Left forelimb (tissue), 1 donor: ENCODE measurements at regions not wholly inside any gene's neighbourhood (a gene's known extent, or its start where the extent isn't known, plus 50 kb on each side); places are given as distances from the start of the nearest gene placed in this dataset.

ENCODE experiments used
- DNase-seq: peaks from one replicate; pipeline ENCODE4 v3.0.0-alpha.2; 2018; ENCODE audit warnings: low spot score

DNA sequence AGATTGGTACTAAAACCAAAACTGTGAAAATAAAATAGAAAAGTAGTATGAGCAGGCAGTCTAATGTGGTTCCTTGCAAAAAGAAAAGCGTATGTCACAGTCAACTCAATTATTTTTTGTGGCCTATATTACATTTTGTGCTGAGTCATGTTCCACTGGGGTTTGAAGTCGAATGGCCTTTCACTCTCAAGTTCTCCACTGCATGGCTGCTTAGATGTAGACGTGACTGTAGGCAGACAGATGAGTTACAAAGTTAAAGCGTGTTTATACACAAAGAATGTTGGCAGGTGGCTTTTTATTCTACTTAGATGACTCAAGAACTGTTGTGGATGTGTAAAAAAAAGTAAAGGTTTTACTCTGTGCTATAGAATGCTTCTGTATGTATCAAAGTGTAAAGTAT, 133.9 kb downstream of the SLITRK6 start:
- no peak for DNase-seq

DNA sequence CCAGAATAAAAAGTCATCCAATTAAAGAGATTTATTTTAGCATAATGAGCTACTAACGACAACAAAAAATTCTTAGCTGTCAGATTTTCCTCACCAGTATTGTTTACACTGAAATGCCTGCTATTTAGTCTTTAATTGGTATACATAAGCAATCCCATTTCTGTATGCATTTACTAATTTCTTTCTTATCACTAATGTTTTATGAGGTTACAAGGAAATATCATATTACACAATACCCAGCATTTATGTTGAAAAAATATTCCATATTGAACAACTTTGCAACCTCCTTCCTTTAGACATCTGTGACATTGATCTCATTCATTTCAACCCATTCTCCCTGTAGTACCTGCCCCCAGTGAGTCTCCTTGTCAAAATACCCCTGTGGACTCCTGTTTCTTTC, 135.4 kb downstream of the SLITRK6 start:
- no peak for DNase-seq

DNA sequence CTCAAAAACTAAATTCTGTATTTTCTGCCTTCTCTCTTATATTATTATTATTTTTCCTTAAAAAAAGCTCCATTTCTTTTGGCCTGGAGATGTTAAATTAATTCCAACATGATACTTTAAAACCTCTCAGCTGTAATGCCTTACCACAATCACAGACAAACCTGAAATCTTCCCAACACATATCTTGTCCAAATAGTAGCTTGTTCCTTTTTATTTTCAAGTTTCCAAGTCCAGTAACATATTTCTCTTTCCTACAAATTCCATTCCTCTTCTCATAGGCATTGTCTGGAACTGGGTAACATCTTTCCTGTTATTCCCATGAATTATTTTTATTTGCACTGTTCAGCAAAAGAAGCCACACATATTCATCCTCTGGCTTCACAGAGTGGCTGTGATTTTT, 137.0 kb downstream of the SLITRK6 start:
- no peak for DNase-seq

DNA sequence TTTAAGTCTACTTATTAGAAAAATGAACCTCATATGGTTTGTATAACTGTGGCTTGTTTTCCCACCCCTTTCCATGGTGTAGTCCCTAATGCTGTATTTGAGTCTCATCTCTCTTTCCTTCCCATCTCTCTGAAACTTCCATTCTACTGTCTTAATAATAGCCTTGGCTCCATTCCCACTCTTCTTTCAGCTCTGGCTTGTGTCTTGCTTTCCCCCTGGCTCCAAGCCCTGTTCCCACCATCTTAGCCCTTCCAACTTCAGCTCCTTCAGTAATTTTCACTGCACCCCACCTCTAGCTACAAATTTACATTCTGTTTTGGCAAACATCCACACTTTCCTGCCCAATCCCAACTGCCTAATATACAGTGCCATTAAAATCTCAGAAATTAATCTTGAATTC, 137.5 kb downstream of the SLITRK6 start:
- DNase-seq = no peak

DNA sequence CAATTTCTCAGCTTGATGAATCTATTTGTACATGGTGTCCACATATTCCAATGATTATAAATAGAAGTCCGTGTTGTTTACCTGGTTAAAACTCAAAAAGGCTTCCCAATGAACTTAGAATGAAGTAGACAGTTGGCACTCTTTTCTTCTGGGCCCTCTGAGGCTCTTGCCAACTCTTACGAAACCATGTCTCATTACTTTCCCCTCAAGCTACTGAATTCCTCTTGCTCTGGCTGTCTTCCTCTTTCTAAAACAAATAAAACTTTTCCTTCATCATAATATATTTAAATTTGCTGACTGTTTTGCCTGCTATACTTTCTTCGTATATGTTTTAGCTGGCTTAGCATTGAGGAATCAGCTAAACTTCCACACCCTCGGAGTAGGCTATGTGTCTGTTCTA, 139.7 kb downstream of the SLITRK6 start:
- DNase-seq = no peak

DNA sequence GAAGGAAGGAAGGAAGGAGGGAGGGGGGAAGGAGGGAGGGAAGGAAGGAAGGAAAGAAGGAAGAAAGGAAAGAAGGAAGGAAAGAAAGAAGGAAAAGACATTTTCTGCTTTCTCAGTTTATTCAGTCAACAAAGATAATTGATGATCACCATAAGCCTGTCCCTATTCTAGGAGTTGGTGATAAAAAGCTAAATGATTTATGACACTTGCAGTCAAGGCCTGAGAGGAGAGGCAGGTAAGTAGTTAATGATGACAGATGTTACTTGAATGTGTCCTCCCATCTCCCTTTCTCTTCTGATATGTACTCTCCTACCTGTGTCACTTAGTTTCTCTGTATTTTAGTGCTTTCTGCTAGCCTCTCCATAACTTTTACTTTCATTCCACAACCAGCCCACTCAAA, 141.3 kb downstream of the SLITRK6 start:
- no peak for DNase-seq

DNA sequence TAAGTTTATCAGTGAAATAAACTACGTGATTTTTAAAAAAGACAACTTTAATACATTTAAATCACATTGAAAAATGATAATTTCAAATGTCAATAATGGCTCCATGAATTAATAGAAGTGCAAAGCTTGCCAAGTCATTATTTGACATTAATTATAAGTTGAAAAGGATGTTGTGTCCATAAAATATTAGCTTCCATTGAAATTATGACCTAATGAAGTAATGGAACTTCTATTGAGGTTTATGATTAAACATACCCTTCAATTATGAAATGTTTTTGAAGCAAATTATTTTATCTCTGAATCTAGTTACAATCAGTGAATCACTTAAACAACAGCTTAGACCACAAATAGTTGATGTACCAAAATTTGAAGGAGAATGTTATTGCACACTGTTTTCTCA, 144.2 kb downstream of the SLITRK6 start:
- no peak for DNase-seq

DNA sequence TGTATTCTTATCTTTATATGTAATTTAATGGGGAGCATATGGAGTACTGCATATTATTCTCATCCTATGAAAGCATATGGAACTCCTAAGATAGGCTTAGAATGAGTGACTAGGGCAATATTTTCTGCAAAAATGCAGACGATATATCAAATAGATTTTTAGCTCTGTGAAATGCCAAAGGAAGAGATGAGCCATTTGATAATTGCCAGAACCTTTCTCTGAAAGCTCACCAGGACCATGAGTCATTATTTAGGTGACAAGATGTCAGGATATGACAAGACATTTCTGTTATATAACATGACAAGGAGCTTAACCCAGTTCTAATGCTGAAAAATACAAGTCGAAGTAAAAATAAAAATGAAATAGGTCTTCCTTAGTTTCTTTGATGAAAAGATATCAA, 145.0 kb downstream of the SLITRK6 start:
- DNase-seq = no peak

DNA sequence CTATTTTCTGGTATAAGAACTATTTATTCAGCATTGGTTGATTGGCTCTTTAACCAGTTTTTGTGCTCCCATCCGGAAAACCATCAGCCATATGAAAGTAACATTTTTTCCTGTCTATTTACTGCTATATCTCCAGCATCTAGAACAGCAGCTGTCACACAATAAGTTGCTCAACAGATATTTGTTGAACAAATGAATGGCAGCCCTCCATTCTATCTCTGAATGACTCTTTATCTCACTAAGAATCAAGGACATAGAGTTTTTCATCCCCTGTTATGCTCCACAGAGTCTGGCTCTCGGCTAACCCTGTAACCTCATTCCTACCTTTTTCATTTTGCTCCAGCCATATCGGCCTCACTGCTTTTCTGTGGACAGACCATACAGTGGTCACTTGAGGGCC, 145.5 kb downstream of the SLITRK6 start:
- DNase-seq = no peak

DNA sequence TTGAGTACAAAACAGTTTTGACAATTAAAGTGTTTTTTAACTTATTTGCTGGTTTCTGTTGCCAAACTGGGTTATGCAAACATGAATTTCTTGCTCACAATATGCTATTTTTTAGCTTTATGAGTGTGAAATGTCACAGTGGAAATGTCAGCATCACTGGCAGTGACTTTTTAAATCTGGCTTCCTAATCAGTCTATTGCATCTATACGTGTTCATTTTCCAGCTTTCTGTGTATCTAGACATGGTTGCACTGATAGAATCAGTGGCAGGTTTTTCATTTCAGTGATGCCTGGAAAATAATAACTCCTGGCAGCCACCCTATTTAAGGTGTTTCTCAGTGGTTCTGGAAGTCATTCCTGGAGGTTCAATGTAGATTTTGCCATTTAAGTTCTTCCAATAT, 146.7 kb downstream of the SLITRK6 start:
- DNase-seq = no peak

DNA sequence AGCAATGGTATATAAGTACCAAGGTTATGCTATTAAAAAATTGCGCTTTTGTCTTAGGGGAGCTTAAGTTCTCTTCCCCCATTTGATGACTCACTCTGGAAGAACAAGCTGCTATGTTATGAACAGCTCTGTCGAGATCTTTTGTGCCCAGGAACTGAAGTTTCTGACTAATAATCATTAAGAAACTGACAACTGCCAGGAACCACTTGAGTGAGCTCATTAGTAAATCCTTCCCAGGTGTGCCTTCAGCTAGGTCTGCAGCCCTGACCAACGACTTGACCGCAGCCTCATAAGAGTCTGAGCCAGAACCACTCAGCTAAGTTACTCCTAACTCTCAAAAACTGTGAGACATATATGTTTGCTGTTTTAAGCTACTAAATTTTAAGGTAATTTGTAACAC, 147.8 kb downstream of the SLITRK6 start:
- no peak for DNase-seq

DNA sequence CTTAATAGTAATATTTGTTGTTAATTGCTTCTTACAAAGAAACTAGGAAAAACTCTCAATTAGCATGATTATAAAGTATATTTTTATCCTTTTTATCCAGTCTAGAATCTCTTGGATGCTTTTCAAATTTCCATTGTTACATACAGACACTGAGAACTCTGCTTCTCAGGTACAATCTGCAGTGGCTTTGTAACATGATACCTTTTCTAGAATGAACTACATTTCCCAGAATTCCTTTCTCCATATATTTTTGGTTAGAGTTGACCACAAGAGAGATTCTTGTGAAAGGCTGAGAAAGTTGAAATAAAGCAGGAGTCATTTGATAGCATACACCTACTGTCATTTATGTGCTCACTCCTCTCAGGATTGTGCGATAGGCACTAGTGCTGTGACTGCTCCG, 148.6 kb downstream of the SLITRK6 start:
- no peak for DNase-seq

DNA sequence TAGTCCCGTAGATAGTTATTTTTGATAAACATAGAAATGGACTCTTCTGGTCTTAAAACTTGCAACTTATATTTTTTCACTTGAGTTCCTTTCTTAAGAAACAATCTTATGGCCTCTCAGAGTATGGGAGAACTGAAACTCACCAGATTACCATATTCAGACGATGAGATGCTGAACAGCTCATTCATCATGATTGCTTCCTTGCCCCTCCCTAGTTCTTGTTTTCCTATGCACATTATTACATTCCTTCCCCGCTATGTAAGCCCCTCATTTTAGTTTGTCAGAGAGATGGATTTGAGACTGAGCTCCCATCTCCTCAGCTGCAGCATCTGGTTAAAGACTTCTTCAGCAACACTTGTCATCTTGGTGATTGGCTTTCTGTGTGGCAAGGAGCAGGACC, 158.5 kb downstream of the SLITRK6 start:
- DNase-seq = no peak

DNA sequence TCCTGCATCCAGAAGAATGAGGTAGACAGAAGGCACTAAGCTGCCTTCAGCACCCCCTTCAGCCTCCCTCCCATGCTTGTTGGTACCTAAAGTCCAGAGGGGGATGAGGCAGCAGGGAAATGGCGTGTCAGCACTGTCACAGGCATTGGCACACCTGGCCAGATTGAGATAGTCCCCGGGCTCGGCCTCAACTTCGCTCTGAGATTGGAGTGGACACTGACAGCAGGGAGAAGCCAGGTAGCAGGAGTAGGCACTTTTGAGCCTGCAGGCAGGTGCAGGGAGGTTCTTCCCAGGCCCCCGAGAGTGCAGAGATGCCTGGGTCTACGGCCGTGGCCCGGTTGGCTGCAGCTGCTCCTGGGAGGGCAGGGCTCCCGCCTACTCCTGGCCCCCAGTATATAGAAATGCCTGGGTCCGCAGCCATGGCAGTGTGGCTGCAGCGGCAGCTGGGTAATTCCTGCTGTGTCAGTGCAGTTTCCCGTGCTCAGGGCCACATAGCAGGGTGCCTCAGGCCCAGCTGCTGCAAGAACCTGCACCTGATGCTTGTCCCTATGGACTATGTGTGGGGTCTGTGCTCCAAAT, 160.3 kb downstream of the SLITRK6 start:
- DNase-seq = no peak

DNA sequence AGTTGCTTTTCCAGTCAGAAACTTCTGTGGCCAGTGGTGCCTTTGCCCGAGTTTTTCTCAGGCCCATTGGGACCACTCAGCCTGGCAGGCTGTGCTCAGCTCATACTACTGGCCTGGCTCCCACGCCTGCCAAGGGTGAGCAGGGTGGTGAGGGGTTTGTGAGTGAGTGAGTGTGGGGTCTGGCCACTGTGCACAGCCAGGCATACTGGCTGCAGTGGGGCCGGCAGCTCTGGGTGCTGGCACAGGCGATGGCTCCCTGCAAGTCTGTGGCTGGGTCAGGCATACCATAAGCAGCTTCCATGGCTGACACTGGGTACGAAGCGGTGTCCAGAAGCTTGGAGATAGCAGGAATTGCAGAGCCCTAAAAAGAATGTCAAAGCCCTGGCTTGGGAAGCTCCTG, 161.0 kb downstream of the SLITRK6 start:
- DNase-seq = no peak

DNA sequence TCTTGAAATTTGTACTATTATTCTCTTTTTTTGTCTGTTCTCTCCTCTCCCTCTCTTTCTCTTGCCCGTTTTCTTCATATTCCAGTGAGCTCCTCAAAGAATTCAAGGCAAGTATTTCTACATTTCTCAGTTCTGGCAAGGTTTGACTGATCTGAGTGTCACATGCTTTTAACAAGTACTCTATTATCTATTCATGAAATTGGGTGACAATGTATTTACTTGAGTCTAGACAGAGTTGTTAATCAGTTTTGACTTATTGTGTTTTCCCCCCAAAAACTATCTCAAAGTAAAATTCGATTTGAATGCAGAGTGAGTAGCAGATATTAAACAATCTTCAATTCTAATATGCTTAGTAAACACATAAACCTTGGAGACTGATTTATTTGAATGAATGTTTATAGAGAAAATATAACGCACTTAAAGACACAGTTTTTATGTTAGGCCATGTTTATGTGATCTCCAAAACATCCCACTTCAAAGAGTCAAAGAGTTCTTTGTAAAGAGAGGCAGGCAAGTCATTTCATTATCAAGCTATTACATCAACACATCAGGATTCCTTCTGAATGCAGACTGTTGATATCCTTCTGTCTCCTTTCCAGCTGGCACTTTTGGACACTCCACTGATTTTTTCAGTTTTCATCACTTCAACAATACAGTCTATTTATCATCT, 166.6 kb downstream of the SLITRK6 start:
- no peak for DNase-seq

DNA sequence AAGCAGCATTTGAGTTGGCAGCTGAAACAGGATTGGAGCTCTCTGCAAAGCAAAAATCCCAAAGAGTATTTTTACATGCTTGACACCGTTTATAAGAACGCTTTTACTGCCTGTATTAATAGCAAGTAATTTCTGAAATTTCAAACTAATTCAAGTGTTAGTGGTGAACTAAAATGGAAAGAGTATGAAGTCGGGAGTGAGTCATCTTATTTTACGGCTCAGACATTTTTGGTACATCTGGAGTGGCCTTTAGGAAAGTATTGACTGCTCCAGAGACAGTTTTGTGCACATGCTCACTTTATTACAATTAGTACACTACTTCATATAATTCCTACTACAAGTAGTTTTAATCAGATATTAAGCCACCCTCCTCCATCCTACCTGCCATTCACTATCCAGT, 167.4 kb downstream of the SLITRK6 start:
- DNase-seq = no peak

DNA sequence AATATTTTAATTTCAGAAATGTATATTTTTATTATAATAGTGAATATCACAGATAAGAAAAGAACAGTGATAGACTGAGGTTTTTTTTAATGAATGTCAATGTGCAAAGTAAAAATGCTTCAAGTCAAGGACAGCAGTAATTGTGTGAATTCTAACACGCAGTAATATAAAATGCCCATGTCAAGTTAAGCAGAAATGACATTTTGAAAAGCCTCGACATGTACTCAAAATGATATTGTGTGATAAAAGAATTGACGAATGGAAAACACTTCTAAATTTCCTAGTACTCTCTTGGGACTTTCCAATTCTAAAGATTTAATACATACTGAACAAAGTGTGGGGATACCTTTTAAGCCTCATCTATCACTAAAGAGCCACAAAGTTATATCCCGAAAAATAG, 172.6 kb downstream of the SLITRK6 start:
- no peak for DNase-seq

DNA sequence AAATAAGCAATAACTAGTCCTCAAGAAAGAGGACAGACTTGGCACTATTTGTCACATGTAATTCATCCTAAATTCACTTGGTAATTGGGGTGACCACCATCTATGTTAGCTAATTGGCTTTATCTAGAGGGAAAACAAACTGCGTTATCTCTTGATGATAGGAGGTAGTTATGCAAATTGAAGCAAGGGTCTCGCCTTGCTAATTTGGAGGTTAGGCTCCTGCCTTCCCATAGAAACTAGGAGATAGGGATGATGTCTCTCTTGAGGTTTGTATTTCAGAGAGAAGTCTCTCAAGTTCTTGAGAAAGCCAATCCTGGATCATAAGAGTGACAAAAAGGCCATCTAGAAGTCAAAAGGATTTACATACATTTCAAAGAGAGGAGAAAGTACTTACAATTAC, 179.9 kb downstream of the SLITRK6 start:
- DNase-seq = no peak

DNA sequence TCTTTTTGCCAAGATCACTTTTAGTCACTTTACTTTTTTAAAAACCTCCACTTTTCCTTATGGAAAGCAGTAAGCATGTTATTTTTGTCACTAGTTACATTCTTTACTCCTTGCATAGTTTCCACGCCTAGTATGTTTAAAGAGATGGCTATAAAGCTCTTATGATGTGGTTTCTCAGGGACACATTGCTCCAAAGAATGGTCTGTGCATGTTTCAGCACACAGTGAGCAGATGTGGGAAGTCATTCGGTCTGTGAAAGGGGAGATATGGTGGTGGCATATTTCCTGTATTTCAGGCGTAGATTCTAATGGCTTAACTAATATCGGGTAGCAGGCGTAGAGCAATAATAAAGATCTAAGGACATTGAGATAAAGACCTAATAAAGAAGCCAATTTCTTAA, 180.7 kb downstream of the SLITRK6 start:
- DNase-seq = no peak

DNA sequence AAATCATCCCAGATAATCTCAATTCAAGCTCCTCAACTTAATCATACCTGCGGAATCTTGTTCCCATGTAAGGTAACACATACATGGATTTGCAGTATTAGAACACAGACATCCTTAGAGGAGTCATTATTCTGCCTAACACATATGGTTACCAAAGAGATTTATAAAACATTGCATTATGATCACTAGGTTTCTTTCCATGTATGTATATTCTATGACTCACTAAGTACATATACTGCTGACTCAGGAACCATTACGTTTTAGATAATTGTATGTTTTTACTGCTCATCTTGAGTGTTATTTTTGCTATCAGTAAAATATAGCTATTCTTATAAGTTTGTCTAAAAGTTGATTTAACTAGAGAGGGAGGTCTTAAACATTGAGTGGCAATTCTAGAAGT, 182.9 kb downstream of the SLITRK6 start:
- DNase-seq = no peak

DNA sequence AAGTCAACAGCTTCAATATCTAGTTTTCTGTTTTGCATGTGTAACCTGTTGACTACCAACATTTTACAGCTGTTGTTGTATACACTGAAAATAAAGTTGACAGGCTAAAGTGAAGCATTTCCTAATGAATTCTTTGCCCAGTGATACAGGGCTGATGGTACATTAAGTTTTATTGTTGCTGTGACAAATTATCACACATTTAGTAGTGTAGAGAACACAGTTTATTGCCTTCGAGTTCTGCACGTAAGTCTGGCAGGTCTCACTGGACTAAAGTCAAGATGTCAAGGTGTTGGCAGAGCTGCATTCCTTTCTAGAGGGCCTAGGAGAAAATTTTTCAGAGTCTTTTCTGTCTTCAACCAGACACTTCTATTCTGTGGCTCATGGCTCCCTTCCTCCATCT, 184.2 kb downstream of the SLITRK6 start:
- DNase-seq = no peak

DNA sequence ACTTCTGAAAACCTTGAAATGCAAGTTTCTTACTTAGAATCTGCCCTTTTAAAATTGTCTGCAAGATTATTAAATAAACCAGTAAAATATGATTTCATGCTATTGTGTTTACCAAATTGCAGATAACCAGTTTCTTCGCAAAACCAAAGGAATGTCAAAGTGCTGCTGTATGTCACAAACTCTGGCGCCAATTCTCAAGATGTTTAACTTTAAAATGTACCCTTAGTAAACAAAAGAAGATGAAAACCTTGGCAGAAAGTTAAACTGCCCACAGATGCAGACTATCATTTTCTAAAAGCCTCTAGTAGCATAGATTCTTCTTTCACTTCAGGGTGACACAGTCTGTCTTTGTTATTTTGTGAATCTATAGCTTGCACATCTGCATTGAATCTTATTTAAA, 189.2 kb downstream of the SLITRK6 start:
- no peak for DNase-seq

DNA sequence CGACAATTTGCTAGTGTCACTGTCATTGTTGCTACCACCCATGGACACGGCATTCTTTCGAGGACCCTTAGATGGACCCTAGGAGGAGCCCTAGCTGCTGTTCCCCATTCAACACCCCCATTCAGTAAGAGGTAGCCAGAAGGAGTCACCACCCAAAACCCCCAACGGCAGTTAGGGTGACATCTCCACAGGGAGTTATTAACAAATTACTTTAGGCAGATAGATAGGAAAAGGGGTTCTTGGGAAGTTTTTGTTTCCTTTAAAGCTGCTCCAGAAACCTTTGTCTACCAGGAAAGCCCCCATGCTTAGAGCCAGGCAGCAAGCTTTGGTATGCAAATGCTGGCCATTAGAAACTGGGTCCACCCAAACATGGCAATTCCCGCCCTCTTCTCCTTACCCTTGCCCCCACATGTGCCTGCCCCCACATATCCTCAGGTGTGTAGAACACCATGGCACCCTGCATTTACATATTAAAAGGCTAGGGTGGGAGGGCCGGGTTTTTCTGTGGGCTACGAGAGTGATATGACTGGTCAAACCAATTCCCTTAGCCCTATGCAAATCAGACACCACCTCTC, 190.9 kb downstream of the SLITRK6 start:
- DNase-seq = no peak
